Tibial nerve (tissue), 4 donors: ENCODE measurements at regions not wholly inside any gene's neighbourhood (a gene's known extent, or its start where the extent isn't known, plus 50 kb on each side); places are given as distances from the start of the nearest gene placed in this dataset.

Experiments used
- CTCF ChIP-seq, 5 experiments: fragments of 200-600 bp in 3 of 5; fragments of 450-650 bp in 2 of 5; sonication (generic) in 3 of 5; IDR thresholded peaks; one replicate each; pipeline ENCODE4 v1.5.1; 2016 to 2019; ENCODE audit warnings: antibody characterized with exemption in 5 of 5, mild to moderate bottlenecking in 3 of 5, moderate library complexity in 2 of 5
- EP300 ChIP-seq, 2 donors: sonication (generic); formaldehyde crosslinking; IDR thresholded peaks; one replicate each; pipeline ENCODE4 v1.6.1; 2017; ENCODE audit warnings: antibody characterized with exemption in 2 of 2, mild to moderate bottlenecking in 1 of 2
- POLR2A ChIP-seq, 2 donors: fragments of 450-650 bp; IDR thresholded peaks; one replicate each; pipeline ENCODE4 v1.6.1; 2017; ENCODE audit warnings: antibody characterized with exemption in 2 of 2, mild to moderate bottlenecking in 2 of 2, moderate library complexity in 2 of 2

- no peak for TF ChIP-seq CTCF (IDR thresholded peaks at IDR 0.05)
- TF ChIP-seq POLR2A (IDR thresholded peaks at IDR 0.05), result no peak
- no peak for TF ChIP-seq EP300 (IDR thresholded peaks at IDR 0.05)
Observed at GRCh38 chr10:4265964-4266363, 481.0 kb upstream of the KLF6 start.
